HG03342 (cell line): ENCODE measurements at regions not wholly inside any gene's neighbourhood (a gene's known extent, or its start where the extent isn't known, plus 50 kb on each side); places are given as distances from the start of the nearest gene placed in this dataset.

Source experiments
- ATAC-seq: cut with Tn5 transposase; IDR thresholded peaks from one replicate; pipeline ENCODE4 v1.9.1; 2021; ENCODE audit warnings: mild to moderate bottlenecking, moderate library complexity; ENCODE audit not compliant: unreplicated experiment

GRCh38 chr14:62244221-62244620 is 482.0 kb downstream of the SNAPC1 start:
- no peak for ATAC-seq

GRCh38 chr14:62247266-62247665 is 485.0 kb downstream of the SNAPC1 start:
- ATAC-seq: no peak

- ATAC-seq: no peak
These were observed 489.0 kb downstream of the SNAPC1 start for GRCh38 chr14:62251237-62251636.

GRCh38 chr14:62253171-62253570 is 491.0 kb downstream of the SNAPC1 start:
- no peak for ATAC-seq

- no peak for ATAC-seq
These were observed 491.7 kb downstream of the SNAPC1 start for GRCh38 chr14:62253911-62254310.

- ATAC-seq: no peak
These were observed 507.0 kb downstream of the SNAPC1 start for GRCh38 chr14:62269204-62269603.

- no peak for ATAC-seq
These were observed 508.0 kb downstream of the SNAPC1 start for GRCh38 chr14:62270236-62270635.

- ATAC-seq: no peak
These were observed 518.1 kb downstream of the SNAPC1 start for GRCh38 chr14:62280366-62280765.

- no peak for ATAC-seq
These were observed 521.6 kb downstream of the SNAPC1 start for GRCh38 chr14:62283837-62284236.

- no peak for ATAC-seq
These were observed 527.3 kb downstream of the SNAPC1 start for GRCh38 chr14:62289471-62289870.

- ATAC-seq: no peak
These were observed 538.9 kb downstream of the SNAPC1 start for GRCh38 chr14:62301080-62301479.

GRCh38 chr14:62301911-62302310 is 539.7 kb downstream of the SNAPC1 start:
- ATAC-seq: no peak

GRCh38 chr14:62303437-62303836 is 541.2 kb downstream of the SNAPC1 start:
- ATAC-seq: no peak

GRCh38 chr14:62304257-62304656 is 542.0 kb downstream of the SNAPC1 start:
- ATAC-seq: no peak

GRCh38 chr14:62307844-62308243 is 545.6 kb downstream of the SNAPC1 start:
- no peak for ATAC-seq

- ATAC-seq: no peak
These were observed 546.1 kb downstream of the SNAPC1 start for GRCh38 chr14:62308316-62308715.

GRCh38 chr14:62308891-62309290 is 546.7 kb downstream of the SNAPC1 start:
- no peak for ATAC-seq

- no peak for ATAC-seq
These were observed 551.0 kb downstream of the SNAPC1 start for GRCh38 chr14:62313212-62313611.

- ATAC-seq: no peak
These were observed 552.0 kb downstream of the SNAPC1 start for GRCh38 chr14:62314221-62314620.

GRCh38 chr14:62314871-62315270 is 552.7 kb downstream of the SNAPC1 start:
- no peak for ATAC-seq

- no peak for ATAC-seq
These were observed 553.4 kb downstream of the SNAPC1 start for GRCh38 chr14:62315631-62316030.

- no peak for ATAC-seq
These were observed 560.0 kb downstream of the SNAPC1 start for GRCh38 chr14:62322216-62322615.

GRCh38 chr14:62329427-62329826 is 567.2 kb downstream of the SNAPC1 start:
- no peak for ATAC-seq

GRCh38 chr14:62347562-62348011 is 585.4 kb downstream of the SNAPC1 start:
- ATAC-seq: no peak
